NCI-H2171 treated with DMSO at 0.1 percent for 48 hours (cell line): ENCODE measurements at regions not wholly inside any gene's neighbourhood (a gene's known extent, or its start where the extent isn't known, plus 50 kb on each side); places are given as distances from the start of the nearest gene placed in this dataset.
"Not testable (repeated sequence)": the region's sequence is repeated elsewhere in the genome, so short reads cannot be mapped to it uniquely, and the experiment has no call there.

Experiments
- DNase-seq: peaks from one replicate; lab custom pipeline; 2025; lab: John Stamatoyannopoulos, UW

GRCh38 chr12:131192951-131193350 is 239.2 kb downstream of the ADGRD1 start:
- DNase-seq = no peak

DNA sequence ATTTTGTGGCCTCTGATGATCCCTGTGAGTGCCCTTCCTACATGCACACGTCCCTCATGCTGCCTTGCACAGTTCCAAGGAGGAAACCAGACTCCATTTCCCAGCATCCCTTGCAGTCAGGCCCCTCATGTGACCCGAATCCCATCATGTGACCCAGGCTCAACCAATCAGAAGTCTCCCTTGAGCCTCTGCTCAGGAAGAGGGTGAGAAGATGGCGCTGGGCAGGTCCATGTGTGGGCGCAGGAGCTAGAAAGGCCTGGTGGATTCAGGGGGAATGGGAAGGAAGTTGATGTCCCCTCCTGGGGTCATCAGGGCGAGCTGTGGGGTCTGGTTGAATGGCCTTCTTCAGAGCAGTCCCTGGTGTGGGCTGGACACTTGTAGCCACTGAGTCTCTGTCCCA is 240.5 kb downstream of the ADGRD1 start:
- DNase-seq = peak; percentile 25

- no peak for DNase-seq
Measured at GRCh38 chr12:131195796-131196195, 242.1 kb downstream of the ADGRD1 start.

DNA sequence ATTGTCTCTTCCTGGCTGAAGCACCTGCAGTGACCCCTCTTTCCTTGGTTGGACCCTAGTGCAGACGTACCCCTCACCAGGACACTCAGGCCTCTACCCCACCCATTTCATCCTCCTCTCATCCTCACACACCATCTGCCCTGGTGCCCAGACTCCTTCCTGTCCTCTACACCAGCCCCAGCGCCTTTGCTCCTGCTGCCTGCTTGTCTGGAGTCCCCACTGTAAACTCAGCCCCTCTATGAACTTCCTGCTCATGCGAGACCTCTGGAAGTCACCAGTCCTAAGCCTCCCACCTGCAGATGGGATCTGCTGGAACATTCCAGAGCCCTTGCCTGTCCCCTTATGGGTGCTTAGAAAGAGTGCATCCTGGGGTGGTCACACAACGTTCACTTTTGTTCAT is 242.5 kb downstream of the ADGRD1 start:
- no peak for DNase-seq

DNA sequence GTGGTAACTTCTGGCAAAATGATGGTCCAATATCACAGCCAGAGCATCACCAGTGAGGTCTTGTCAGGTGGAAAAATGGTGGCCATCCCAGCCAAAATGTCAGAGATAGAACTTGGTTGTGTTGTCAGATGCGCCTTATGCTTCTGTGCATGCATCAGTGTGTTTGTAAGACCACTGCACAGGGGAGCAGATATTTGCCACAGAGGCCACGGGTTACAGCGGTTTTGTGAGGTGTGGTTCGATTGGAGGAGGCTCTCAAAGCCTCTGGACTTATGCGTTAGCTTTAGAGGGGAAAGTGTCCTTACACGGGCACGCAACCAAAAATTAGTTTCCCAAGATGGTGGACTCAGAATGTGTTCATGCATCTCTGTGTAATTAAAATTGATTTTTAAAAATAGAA is 243.8 kb downstream of the ADGRD1 start:
- DNase-seq = no peak

DNA sequence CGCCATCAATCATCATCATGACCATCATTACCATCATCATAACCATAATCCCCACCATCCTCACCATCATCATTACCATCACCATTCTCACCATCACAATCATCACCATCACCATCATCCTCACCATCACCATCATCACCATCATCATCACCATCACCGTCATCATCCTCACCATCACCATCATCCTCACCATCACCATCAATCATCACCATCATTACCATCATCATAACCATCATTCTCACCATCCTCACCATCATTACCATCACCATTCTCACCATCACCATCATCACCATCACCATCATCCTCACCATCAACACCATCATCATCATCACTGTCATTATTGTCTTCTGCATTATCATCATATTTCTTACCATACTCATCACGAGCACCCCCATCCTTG is 245.5 kb downstream of the ADGRD1 start:
- DNase-seq = no peak

- DNase-seq = not testable (repeated sequence)
Measured at GRCh38 chr12:131201912-131202311, 248.2 kb downstream of the ADGRD1 start.

- DNase-seq = no peak
Measured at GRCh38 chr12:131202592-131203378, 249.1 kb downstream of the ADGRD1 start.

DNA sequence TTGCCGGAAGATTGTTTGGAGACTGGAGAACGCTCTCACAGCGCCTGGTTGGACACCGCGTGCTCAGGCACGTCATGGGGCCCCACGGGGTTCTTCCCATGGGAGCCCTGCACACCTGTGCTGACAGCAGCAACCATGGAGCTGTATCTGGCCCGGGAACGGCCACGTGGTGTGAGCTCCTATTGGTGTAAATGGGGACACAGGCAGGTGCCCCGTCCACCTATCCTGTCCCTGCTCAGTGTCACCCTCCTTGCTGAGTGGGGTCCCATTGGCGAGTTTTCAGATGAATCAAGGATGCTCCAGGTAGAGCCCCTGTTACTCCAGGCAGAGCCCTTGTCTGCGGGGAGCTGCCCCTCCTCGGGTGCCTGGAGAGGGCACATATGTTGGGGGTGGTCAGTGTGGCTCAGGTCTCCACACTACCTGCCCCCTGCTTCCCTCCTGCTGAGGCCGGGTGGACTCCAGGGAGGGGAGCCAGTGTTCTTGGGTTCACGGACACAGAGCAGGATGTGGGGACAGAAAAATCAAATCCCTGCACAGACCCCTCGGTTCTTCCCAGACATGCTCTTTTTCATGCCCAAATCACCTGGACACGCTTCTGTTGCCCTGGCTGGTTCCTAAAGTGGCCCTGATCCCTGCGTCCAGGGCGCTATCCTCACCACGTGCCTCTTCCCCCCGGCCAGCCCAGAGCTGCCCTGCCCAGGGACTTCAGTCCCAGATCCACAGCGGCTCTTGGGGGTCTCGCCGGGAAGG is 250.1 kb downstream of the ADGRD1 start:
- peak; percentile 72 for DNase-seq

DNA sequence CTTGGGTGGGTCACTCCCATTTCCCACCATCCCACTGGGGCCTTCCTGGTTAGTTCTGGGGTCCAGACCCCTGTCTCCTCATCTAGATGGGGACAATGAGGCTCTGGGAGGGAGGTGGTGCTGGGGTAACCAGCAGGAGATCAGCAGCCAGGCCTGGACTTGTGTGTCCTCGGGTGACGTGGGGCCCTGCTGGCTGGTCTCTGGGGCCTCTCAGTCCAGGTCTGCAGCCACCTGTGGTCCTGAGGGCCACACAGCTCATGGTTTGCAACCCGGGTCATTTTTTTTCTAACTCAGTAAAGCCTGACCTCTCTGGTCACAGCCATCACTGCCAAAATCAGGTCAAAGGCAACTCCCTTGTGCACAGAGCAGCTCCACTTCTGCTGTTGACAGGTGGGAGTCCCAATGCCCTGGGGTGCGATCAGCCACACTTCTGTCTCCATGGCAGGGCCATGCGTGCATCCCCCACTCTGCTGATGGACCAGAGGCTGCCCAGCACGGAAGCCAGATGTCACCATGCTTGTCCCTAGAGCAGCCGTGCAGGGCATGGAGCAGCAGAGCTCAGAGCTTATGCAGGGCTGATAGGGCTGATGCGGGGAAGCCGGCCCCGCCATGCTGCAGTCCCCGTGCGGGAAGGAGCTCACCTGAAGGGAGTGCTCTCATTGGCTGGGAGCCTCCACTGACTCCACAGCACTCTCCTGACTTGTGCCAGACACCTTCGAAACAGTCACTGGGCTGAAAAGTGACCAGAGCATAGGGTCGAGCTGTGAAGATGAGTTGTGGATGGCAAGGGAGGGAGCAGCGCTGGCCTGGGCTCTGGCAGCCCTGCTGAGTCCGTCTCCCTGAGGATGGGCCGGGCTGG is 250.9 kb downstream of the ADGRD1 start:
- DNase-seq = no peak

- peak; percentile 10 for DNase-seq
Measured at GRCh38 chr12:131205275-131205933, 251.7 kb downstream of the ADGRD1 start.

DNA sequence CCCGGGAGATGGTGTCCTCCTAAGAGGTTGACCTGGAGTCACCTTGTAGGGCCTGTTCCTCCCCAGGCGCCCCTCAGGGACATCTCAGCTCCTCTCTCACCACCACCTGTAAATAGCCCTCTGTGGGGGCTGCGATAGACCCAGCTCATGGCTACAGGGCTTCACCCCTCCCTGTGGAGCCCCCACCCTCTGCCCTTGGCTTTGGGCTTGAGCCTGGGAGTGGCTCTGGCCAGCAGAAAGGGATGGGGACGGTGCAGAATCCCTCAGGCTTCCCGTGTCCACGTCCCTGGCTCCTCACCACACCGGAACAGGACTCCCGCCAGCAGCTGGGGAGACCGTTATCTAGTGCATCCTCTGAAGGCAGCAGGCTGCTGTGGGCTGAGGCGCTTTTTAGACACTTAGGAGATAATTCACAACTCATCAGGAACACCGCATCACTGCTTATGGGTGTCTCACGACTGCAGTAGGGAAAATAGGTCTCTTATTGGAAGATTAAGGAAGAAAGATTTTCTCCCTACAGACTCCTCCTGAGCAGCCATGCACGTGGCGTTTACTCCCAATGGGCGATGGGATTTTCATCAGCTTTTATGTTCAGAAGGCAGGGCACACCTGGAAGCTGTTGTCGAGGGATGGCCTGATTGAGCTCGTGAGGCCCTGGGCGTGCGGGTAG is 253.1 kb downstream of the ADGRD1 start:
- DNase-seq = not testable (repeated sequence)

DNA sequence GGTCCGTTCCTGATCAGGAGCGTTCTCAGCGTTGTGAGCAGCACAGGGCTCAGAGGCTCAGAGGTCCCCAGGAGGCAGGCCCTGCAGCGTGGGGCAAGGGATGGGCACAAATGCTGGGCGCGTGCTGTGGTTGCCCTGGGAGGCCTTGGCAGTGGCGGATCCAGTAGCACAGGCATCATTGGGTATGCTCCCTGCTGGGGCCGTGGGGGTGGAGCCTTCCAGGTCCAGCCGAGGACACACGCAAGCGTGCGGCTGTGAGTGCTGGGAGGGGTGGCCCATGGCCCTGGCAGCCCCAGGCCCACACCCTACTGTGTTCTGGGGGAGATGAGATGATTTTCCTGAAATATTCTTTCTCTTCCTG is 253.6 kb downstream of the ADGRD1 start:
- DNase-seq = not testable (repeated sequence)

DNA sequence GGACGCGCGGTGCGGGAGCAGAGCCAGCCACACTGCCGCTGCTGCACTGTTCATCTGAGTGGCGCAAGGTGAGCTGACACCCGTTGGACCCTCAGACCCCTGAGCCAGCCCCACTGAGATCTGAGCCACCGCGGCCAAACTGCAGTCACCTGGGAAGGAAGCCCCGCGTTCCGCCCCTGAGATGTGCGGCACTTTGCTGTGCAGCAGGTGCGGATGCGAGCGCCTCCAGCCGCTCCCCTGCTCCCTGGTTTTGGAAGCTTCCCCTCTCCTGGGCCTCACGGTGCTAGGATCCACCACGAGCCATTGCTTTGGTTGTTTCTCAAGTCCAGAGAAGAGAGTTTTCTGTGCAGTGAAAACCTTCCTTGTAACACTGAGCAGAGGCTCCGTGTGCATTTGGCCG is 254.1 kb downstream of the ADGRD1 start:
- not testable (repeated sequence) for DNase-seq

DNA sequence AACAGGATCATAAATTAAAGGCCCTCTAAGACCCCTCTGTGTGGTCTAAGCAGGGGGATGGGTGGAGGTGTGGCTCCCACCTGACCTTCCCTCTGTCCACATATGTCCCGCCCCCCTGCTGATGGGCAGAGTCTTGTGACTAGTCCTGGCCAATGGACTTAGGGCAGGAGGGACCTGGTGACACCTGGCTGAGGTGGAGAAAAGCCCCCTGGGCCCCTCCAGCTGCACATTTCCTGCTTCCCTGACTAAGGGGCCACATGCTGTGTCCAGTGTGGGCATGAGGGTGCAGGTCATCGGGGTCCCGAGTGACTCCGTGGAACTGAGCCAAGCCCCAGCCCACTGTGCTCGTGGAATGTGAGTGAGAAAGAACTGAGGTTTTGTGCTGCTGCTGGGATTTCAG is 254.7 kb downstream of the ADGRD1 start:
- no peak for DNase-seq

- no peak for DNase-seq
Measured at GRCh38 chr12:131209082-131210070, 255.7 kb downstream of the ADGRD1 start.

DNA sequence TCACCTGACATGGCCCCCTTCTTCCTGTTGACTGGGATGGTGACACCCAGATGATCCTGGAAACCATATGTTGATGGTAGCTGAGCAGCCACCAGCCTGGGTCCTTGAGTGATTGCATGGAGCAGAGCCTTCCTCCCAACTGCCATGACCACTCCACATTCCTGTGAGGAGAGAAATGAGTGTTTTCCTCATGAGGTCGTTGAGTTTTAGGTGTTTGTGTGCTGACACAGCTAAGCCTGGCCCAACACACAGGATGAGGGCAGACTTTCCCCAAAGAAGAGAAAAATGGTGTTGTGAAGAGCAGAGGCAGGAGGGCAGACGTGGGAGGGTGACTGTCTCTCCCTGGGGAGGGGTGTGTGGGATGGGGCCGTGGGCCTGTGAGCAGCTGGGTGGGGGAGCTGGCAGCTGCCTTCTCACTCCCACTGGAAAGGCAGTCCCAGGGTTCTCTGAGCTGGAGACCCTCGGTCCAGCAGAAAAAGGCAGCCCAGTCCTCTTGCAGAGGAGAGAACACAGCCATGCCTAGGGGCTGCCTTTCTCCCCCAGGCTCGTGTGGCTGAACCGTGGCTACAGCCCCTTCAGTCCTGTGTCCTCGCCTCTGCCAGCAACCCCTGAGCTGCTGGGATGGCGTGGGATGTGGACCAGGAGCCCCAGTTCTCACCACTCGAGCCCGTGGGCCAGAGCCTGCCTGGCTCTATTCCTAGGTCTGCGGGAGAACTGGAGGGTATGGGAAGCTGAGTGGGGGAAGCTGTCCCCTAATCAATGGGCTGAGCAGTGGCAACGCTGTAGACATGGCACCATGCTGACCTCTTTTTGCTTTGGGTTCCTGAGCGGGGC is 257.0 kb downstream of the ADGRD1 start:
- DNase-seq = no peak

DNA sequence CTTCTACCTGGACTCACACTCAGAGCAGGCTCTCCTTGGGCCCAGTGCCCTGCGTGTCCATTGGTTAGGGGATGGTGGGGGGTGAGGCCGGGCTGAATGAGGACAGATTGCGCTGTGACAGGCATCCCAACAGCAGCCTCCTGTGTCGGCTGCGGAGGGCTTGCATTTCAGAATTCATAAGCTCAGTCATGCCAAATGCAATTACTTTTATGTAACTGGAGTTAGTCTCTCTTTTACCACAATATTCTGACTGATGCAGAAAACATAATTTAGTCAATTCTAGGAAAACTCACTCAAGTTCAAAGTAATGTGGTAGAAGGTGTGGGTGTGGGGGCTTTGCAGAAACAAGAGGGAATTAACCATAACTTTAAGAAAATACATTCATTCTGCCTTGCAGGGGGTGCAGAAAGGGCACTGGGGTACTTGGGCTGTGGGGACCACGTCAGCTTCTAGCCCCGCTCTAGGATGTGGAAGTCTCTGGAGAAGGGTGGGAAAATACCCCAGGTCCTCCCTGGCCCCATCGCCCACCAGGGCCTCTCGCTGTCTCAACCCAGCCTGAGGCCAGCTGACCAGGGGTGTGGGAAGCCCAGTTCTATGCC is 257.7 kb downstream of the ADGRD1 start:
- no peak for DNase-seq

DNA sequence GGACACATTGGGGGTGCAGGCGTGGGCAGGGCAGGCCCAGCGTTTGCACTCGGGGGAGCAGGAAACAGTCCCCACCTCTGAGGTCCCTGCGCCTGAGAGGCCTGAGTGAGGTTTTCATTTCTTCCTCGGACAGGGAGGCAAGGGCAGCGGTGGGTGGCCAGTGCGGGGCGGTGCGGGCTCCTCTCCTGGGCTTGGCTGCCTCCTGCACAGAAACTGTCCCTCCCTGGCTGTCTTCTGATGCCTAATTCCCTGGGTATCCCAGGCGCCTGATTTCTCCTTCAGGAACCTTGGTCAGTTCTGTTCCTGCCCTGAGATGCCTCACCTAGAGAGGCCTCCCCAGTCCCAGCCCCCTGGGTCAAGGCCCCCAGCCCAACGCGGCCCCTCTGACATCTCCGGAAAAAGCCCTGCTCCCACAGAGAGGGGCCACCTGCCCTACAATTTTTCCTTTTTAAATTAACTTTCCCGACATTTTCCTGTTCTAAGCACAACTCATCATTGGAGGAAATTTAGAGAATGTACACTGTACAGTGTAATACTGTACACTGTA is 260.3 kb downstream of the ADGRD1 start:
- DNase-seq = no peak
